ENCODE measurements at regions not wholly inside any gene's neighbourhood (a gene's known extent, or its start where the extent isn't known, plus 50 kb on each side); places are given as distances from the start of the nearest gene placed in this dataset.

DNA sequence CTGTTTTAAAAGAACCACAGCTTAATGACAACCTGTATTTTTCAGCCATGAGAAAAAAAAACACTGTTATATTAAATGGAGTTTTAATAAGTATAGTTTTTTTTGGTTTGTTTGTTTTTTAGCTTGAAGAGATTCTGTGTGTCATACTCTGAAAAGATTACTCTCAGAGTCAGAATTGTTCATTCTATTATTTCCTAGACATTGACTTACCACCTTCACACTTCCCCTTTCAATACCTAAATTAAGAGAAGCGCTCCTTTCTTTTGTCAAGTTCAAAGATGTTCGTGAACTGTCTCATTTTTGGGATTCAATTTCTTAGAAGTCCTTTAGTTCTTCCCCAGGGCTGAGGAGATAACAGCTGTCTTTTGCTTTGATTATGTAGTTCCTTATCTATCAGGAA is 1201.6 kb upstream of the NUDT12 start:
- no peak for FAIRE-seq
- no peaks in the 10 kb centered on the region for H3K36me3 ChIP-seq (ENCODE audit: control insufficient read depth in 2 of 2, extremely low read depth in 1 of 2, insufficient read depth in 2 of 2, low read length in 2 of 2)
- H4K20me1 ChIP-seq (replicated peaks; ENCODE audit: control insufficient read depth, extremely low read depth, insufficient read depth, low read length) = no peaks in the 10 kb centered on the region
- no peak overlapping the region for H2AFZ ChIP-seq (ENCODE audit: low read depth, low read length)
- intact Hi-C loops (cut with micrococcal nuclease) (no loop called here), dilution Hi-C loops (cut with MboI; ENCODE audit: extremely low pct_ligation_motif_present, low sequenced_read_pairs) (no loop called here)
- no peaks in the 10 kb centered on the region for H3K79me2 ChIP-seq (ENCODE audit: control insufficient read depth, insufficient read depth, low read length)
- no TSS peak for BruUV-seq (replicated peaks)
- no peak for DNase-seq (ENCODE audit: low read depth, low spot score)
- ChIA-PET POLR2A (no interaction called here), CTCF (interaction anchor here (2.0 kb wide), 1 partner anchor 12 kb away, joined by 10 read pairs; no protein-coding TSS in a partner anchor)
- no peak overlapping the region for H3K4me2 ChIP-seq (ENCODE audit: insufficient read depth, low read length)
- no peaks in the 10 kb centered on the region for H3K4me1 ChIP-seq (ENCODE audit: control insufficient read depth, extremely low read depth, insufficient read depth, low read length)
- H3K27ac ChIP-seq (ENCODE audit: insufficient read depth, low read depth, low read length) = no peak overlapping the region
- H3K9me1 ChIP-seq (replicated peaks; ENCODE audit: control insufficient read depth, extremely low read depth, insufficient read depth, low read length) = no peaks in the 10 kb centered on the region
- H3K27me3 ChIP-seq (ENCODE audit: control insufficient read depth in 2 of 2, insufficient read depth in 2 of 2, low read length in 2 of 2) = no peaks in the 10 kb centered on the region
- TF ChIP-seq POLR2AphosphoS5 (IDR thresholded peaks at IDR 0.05; ENCODE audit: insufficient read depth, low read depth, low read length) (no peak), MYC (IDR thresholded peaks at IDR 0.05; ENCODE audit: low read depth, low read length) (no peak), MAX (IDR thresholded peaks at IDR 0.05; ENCODE audit: insufficient read depth, insufficient read length) (no peak), POLR2A (IDR thresholded peaks at IDR 0.05; ENCODE audit: low read depth, low read length) (no peak), JUN (IDR thresholded peaks at IDR 0.05; ENCODE audit: borderline replicate concordance, insufficient read depth, insufficient read length, low read depth) (no peak), FOS (IDR thresholded peaks at IDR 0.05; ENCODE audit: borderline replicate concordance, insufficient read depth, low read length) (no peak), EZH2 (IDR thresholded peaks at IDR 0.05; ENCODE audit: borderline replicate concordance, low read depth, low read length, severe bottlenecking) (no peak), GATA2 (IDR thresholded peaks at IDR 0.05; ENCODE audit: insufficient read depth, insufficient read length, low read depth, low read length) (no peak)
- TF ChIP-seq, protein P1, sequence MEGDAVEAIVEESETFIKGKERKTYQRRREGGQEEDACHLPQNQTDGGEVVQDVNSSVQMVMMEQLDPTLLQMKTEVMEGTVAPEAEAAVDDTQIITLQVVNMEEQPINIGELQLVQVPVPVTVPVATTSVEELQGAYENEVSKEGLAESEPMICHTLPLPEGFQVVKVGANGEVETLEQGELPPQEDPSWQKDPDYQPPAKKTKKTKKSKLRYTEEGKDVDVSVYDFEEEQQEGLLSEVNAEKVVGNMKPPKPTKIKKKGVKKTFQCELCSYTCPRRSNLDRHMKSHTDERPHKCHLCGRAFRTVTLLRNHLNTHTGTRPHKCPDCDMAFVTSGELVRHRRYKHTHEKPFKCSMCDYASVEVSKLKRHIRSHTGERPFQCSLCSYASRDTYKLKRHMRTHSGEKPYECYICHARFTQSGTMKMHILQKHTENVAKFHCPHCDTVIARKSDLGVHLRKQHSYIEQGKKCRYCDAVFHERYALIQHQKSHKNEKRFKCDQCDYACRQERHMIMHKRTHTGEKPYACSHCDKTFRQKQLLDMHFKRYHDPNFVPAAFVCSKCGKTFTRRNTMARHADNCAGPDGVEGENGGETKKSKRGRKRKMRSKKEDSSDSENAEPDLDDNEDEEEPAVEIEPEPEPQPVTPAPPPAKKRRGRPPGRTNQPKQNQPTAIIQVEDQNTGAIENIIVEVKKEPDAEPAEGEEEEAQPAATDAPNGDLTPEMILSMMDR (IDR thresholded peaks at IDR 0.05; ENCODE audit: extremely low read depth in 1 of 2, insufficient read depth in 1 of 2, low read depth in 1 of 2, low read length in 2 of 2) = no peak
- H3K9me3 ChIP-seq (replicated peaks; ENCODE audit: control insufficient read depth, insufficient read depth, low read length) = no peaks in the 10 kb centered on the region
- H3K4me3 ChIP-seq (replicated peaks in 1 of 3; ENCODE audit: insufficient read depth in 1 of 3, low read depth in 1 of 3, low read length in 3 of 3) = no peak overlapping the region
- no peak overlapping the region for H3K9ac ChIP-seq (replicated peaks; ENCODE audit: extremely low read depth, insufficient read depth, low read length)

All from endothelial cell of umbilical vein (primary cell).